ENCODE measurements at regions not wholly inside any gene's neighbourhood (a gene's known extent, or its start where the extent isn't known, plus 50 kb on each side); places are given as distances from the start of the nearest gene placed in this dataset.

DNA sequence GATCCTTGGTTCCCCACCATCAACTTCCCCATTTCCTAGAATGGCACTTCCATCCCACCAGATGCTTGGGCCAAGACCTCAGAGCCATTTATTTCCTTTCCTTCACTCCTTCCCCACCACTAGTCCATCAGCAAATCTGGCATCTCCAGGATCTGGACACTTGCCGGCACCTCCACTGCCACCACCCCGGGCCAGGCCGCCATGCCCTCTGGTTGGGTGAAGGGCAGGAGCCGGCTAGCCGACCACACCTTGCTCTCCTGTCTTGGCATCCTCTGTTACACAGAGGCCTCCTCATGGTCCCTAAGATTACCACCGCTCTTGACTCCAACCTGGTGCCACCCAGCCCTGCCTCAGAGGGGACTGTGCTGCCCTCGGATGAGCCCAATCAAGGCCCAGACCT is 104.5 kb downstream of the RMI2 start:
- Histone ChIP-seq H3K27ac (ENCODE audit: low read length) (no peak overlapping the region), H3K27me3 (replicated peaks; ENCODE audit: insufficient read depth, low read length) (no peaks in the 10 kb centered on the region), H3K4me1 (ENCODE audit: low read length) (no peaks in the 10 kb centered on the region), H3K79me2 (ENCODE audit: low read length) (no peaks in the 10 kb centered on the region), H2AFZ (ENCODE audit: low read length) (no peak overlapping the region), H3K9ac (ENCODE audit: low read length) (no peak overlapping the region), H3K9me2 (replicated peaks; ENCODE audit: insufficient read depth, low read length) (no peaks in the 10 kb centered on the region), H4K20me1 (ENCODE audit: insufficient read depth, low read length) (no peaks in the 10 kb centered on the region), H3K4me2 (ENCODE audit: low read depth, low read length) (no peak overlapping the region), H3K36me3 (replicated peaks; ENCODE audit: insufficient read depth, low read length) (no peaks in the 10 kb centered on the region), H3K4me3 (ENCODE audit: low read length) (no peak overlapping the region), H3K9me3 (replicated peaks; ENCODE audit: insufficient read depth, low read length) (no peaks in the 10 kb centered on the region), H3F3A (ENCODE audit: insufficient read depth, low read length) (no peaks in the 10 kb centered on the region)
- no peak for DNase-seq
- TF ChIP-seq EZH2phosphoT487 (IDR thresholded peaks at IDR 0.05; ENCODE audit: low read length) (no peak), EZH2 (optimal IDR thresholded peaks at IDR 0.05; ENCODE audit: low read depth, low read length) (no peak)
- TF ChIP-seq, protein P1, sequence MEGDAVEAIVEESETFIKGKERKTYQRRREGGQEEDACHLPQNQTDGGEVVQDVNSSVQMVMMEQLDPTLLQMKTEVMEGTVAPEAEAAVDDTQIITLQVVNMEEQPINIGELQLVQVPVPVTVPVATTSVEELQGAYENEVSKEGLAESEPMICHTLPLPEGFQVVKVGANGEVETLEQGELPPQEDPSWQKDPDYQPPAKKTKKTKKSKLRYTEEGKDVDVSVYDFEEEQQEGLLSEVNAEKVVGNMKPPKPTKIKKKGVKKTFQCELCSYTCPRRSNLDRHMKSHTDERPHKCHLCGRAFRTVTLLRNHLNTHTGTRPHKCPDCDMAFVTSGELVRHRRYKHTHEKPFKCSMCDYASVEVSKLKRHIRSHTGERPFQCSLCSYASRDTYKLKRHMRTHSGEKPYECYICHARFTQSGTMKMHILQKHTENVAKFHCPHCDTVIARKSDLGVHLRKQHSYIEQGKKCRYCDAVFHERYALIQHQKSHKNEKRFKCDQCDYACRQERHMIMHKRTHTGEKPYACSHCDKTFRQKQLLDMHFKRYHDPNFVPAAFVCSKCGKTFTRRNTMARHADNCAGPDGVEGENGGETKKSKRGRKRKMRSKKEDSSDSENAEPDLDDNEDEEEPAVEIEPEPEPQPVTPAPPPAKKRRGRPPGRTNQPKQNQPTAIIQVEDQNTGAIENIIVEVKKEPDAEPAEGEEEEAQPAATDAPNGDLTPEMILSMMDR (IDR thresholded peaks at IDR 0.05; ENCODE audit: low read length), result no peak

DNA sequence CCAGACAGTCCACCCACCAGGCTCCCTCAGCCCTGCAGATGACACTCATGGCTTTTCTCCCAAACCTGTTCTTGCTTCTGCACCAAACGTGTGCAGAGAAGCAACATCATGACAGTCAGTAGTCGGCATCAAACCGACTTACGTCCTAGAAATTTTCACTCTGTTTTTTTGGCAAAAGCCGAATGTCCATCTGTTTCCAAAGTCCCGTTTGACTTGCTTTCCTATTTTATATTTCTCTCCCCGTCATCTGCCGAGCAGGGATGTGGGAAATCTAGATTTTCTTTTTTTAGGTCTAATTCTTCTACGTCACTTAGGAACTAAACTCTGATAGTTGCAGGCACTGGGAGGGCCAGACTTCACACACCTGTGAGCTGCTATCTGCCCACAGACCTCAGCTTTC is 104.9 kb downstream of the RMI2 start:
- H3K27me3 ChIP-seq (replicated peaks; ENCODE audit: insufficient read depth, low read length), result no peaks in the 10 kb centered on the region
- TF ChIP-seq EZH2phosphoT487 (IDR thresholded peaks at IDR 0.05; ENCODE audit: low read length), result no peak
- TF ChIP-seq EZH2 (optimal IDR thresholded peaks at IDR 0.05; ENCODE audit: low read depth, low read length), result no peak
- TF ChIP-seq, protein P1 (IDR thresholded peaks at IDR 0.05; ENCODE audit: low read length), result no peak
- DNase-seq, result no peak

DNA sequence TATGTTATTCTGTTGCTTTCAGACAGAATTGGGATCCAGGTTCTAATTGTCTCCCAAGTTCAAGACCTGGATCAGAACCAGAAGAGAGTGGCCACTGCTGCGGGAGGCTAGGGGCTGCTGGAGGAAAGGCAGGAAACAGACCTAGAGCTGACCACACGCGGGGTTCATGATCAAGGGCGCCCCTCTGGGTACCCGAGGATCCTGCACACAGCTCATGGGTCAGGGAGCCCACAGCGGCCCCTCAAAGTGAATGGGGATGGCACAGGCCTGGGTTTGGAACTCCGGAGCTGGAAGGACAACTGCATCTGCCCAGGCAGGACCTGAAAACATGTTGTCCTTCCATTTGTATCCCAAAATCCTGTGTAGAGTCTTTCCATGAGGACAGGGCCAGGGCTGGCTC is 107.0 kb downstream of the RMI2 start:
- H3K27ac ChIP-seq (ENCODE audit: low read length), result no peak overlapping the region
- H3K9ac ChIP-seq (ENCODE audit: low read length), result no peak overlapping the region

More for the DNA sequence above, 104.9 kb downstream of the RMI2 start:
- Histone ChIP-seq H3K9me3 (replicated peaks; ENCODE audit: insufficient read depth, low read length) (no peaks in the 10 kb centered on the region), H3K79me2 (ENCODE audit: low read length) (no peaks in the 10 kb centered on the region), H2AFZ (ENCODE audit: low read length) (no peak overlapping the region), H4K20me1 (ENCODE audit: insufficient read depth, low read length) (no peaks in the 10 kb centered on the region), H3K4me2 (ENCODE audit: low read depth, low read length) (no peak overlapping the region), H3F3A (ENCODE audit: insufficient read depth, low read length) (no peaks in the 10 kb centered on the region), H3K27ac (ENCODE audit: low read length) (no peak overlapping the region), H3K9ac (ENCODE audit: low read length) (no peak overlapping the region), H3K4me3 (ENCODE audit: low read length) (no peak overlapping the region), H3K9me2 (replicated peaks; ENCODE audit: insufficient read depth, low read length) (no peaks in the 10 kb centered on the region), H3K4me1 (ENCODE audit: low read length) (no peaks in the 10 kb centered on the region), H3K36me3 (replicated peaks; ENCODE audit: insufficient read depth, low read length) (no peaks in the 10 kb centered on the region)

More for the DNA sequence above, 107.0 kb downstream of the RMI2 start:
- Histone ChIP-seq H3F3A (ENCODE audit: insufficient read depth, low read length) (no peaks in the 10 kb centered on the region), H2AFZ (ENCODE audit: low read length) (no peak overlapping the region), H3K4me2 (ENCODE audit: low read depth, low read length) (no peak overlapping the region), H3K36me3 (replicated peaks; ENCODE audit: insufficient read depth, low read length) (no peaks in the 10 kb centered on the region), H3K9me2 (replicated peaks; ENCODE audit: insufficient read depth, low read length) (no peaks in the 10 kb centered on the region), H3K9me3 (replicated peaks; ENCODE audit: insufficient read depth, low read length) (no peaks in the 10 kb centered on the region), H3K4me1 (ENCODE audit: low read length) (no peaks in the 10 kb centered on the region), H3K27me3 (replicated peaks; ENCODE audit: insufficient read depth, low read length) (no peaks in the 10 kb centered on the region), H3K79me2 (ENCODE audit: low read length) (no peaks in the 10 kb centered on the region), H3K4me3 (ENCODE audit: low read length) (no peak overlapping the region), H4K20me1 (ENCODE audit: insufficient read depth, low read length) (no peaks in the 10 kb centered on the region)
- TF ChIP-seq EZH2 (optimal IDR thresholded peaks at IDR 0.05; ENCODE audit: low read depth, low read length), result no peak
- TF ChIP-seq EZH2phosphoT487 (IDR thresholded peaks at IDR 0.05; ENCODE audit: low read length), result no peak
- TF ChIP-seq, protein P1 (IDR thresholded peaks at IDR 0.05; ENCODE audit: low read length), result no peak
- no peak for DNase-seq

Data from MM.1S (cell line).